G401.6 (cell line): ENCODE measurements at regions not wholly inside any gene's neighbourhood (a gene's known extent, or its start where the extent isn't known, plus 50 kb on each side); places are given as distances from the start of the nearest gene placed in this dataset.
"Not testable (repeated sequence)": the region's sequence is repeated elsewhere in the genome, so short reads cannot be mapped to it uniquely, and the experiment has no call there.

Source experiments
- FAIRE-seq: peaks from 2 replicates; lab custom pipeline; 2012; peaks lifted over from hg19 to GRCh38; lab: Jason Lieb, UNC

- no peak for FAIRE-seq
These were observed 111.4 kb downstream of the COPS8 start for GRCh38 chr2:237196866-237197618.

DNA sequence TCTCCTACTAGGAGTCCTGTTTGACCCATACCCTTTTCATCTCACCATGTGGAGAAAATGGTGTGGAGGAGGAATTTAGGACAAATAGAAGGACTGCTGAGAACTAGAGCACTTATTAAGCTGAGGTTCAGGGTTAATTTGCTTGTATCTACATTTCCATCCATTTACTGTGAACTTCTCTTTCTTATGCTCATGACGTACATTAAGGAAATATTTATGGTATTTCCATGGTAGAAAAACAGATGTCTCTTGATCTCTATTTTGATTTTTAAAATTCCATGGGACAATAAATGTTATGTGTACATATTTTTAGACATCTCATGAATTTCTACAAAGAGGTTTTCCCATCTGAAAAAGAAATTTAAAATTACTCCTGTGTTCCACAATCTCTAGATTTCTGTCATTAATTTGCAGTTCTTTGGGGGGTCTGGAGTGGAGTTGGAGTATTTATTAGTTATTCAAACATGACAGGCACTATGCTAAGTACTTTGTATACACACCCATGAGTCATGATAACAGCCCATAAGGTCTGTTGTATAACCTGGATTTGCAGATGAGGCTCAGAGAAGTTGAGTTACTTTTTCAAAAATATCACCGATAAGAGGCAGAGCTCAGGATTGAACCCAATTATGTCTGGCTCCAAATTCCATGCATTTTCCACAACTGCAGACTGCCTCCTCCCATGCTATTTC is 112.6 kb downstream of the COPS8 start:
- no peak for FAIRE-seq

DNA sequence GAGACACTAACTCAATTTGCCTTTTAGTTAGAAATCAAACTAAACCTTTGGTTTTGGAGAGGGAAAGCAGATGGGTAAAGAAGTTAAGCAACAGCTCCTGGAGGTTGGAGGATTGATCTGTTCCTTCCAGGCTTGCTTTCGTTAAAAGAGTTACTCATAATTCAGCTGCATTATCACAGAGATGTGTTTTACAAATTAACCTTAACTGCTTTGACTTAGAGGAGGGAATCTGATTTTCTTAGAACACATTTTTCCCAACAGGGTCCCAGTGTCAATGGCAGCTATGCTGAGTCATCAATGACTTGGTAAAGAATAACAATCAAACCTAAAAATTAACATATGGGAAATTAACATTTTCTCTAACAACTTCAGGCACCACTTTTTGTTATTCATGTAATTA is 113.4 kb downstream of the COPS8 start:
- FAIRE-seq: no peak

DNA sequence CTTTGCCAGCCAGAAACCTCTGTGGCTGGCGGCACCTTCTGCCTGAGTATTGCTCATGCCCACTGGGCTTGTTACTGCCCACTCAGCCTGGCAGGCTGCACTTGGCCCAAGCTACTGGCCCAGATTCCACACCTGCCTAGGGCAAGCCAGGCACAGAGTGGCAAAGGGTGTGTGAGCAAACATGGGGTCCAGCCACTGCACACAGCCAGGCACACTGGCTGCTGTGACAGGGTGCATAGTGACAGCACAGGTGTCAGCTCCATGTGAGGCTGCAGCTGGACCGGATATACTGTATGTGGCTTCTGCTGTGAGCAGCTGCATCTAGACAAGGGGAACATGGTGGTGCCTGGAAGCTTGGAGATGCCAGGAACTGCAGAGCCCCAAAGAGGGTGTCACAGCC is 113.9 kb downstream of the COPS8 start:
- no peak for FAIRE-seq

GRCh38 chr2:237200462-237200861 is 114.8 kb downstream of the COPS8 start:
- no peak for FAIRE-seq

- no peak for FAIRE-seq
These were observed 116.0 kb downstream of the COPS8 start for GRCh38 chr2:237201461-237202287.

GRCh38 chr2:237202288-237203030 is 116.8 kb downstream of the COPS8 start:
- FAIRE-seq: no peak

GRCh38 chr2:237205043-237205541 is 119.4 kb downstream of the COPS8 start:
- FAIRE-seq: no peak

DNA sequence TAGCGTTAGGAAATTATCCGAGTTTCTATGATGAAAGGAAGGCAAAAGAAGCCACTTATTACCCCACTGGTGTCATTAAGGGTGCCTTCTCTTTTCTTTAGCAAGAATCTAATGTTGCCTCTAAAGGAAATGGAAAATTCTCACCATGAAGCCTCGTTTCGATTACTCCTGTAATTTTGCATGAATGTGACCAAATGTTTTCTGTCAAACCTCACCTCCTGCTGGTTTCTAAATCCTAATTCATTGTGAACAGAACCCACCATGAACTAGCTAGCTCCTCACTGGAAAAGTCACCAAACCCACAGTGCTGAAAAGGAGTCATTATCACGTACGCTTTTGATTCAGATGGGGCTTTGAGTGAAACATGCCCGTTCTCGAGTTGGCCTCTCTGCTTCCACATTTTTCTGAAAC is 119.9 kb downstream of the COPS8 start:
- no peak for FAIRE-seq

- FAIRE-seq: no peak
These were observed 122.0 kb downstream of the COPS8 start for GRCh38 chr2:237207646-237208045.

- FAIRE-seq: no peak
These were observed 122.9 kb downstream of the COPS8 start for GRCh38 chr2:237208373-237209260.

DNA sequence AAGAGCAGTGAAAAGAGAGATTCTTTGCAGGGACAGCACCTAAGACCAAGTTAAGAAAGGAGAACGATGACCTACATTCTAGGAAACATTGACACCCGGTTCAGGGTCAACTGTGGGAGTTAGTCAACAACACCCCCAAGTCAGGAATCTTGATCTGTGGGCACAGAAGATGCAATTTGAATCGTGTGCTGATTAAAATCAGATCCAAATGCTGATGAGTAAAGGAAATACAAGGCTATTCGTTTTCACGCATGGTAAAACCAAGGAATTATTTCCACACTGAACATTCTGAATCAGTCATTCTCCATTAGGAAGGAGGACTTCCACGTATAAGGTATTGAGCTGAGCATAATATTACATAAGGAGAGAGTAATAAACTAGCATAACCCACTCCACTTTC is 124.2 kb downstream of the COPS8 start:
- no peak for FAIRE-seq

DNA sequence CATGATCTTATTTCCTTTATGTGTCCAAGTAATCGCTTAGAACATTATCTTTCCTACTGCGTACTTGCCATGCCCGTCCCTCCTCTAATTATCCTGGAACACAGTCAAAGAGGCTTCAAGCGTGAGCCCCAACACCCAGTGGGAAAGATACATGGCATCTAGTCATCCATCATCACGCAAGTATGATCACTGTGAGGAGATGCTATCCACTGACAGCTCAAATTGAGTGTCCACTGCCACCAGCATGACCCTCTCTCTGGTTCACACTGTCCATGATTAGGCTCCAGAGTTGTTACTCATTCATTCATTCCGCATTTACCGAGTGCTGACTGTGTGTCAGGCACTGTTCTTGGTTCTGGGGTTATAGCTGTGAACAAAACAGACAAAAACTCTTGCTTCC is 124.6 kb downstream of the COPS8 start:
- no peak for FAIRE-seq

DNA sequence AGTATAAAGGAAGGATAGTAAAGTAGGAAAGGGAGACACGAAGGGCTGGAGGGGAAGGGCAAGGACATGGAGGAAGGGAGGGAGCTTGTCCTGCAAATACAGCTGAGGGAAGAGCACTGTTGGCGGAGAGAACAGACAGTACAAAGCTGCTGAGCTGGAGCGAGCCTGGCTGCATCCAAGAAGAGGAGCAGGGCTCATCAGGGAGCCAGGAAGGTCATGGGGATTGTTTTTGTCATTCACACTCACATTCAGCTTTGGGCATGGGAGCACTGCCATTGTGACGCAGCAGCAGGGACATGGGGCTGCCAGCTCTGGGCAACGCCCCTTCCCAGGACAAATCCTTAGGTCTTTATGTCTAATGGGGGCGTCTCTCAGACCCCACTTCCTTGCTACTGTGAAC is 125.1 kb downstream of the COPS8 start:
- FAIRE-seq: no peak

DNA sequence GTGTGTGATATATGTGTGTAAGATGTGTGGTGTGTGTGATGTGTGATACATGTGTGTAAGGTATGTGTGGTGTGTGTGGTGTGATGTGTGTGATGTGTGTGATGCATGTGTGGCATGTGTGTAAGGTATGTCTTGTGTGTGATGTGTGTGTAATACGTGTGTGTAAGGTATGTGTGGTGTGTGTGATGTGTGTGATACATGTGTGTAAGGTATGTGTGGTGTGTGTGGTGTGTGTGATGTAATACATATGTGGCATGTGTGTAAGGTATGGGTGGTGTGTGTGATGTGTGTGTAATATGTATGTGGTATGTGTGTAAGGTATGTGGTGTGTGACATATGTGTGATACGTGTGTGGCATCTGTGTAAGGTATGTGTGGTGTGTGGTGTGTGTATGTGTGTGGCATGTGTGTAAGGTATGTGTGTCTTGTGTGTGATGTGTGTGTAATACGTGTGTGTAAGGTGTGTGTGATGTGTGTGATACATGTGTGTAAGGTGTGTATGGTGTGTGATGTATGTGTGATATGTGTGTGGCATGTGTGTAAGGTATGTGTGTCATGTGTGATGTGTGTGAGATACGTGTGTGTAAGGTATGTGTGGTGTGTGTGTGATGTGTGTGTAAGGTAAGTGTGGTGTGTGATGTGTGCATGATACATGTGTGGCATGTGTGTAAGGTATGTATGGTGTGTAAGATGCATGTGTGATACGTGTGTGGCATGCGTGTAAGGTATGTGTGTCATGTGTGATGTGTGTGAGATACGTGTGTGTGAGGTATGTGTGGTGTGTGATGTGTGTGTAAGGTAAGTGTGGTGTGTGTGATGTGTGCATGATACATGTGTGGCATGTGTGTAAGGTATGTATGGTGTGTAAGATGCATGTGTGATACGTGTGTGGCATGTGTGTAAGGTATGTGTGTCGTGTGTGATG is 126.9 kb downstream of the COPS8 start:
- not testable (repeated sequence) for FAIRE-seq

GRCh38 chr2:237213315-237214022 is 127.8 kb downstream of the COPS8 start:
- no peak for FAIRE-seq

GRCh38 chr2:237214030-237214675 is 128.5 kb downstream of the COPS8 start:
- no peak for FAIRE-seq

DNA sequence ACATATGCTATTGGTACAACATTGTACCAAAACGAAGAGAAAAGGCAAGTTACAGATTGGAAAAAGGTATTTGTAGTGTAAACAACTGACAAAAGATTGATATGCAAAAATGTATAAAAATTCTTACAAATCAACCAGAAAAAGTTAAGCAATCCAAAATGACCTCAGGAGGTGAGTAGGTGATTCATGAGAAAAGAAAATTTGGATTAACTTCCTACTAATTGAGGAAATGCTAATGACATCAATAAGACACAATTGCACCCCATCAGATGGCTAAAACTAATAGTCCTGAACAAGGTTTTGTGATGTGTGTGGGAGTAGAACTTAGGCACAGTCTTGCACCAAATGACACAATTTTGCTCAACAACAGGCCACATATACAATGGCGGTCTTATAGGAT is 129.3 kb downstream of the COPS8 start:
- no peak for FAIRE-seq
